Activated CD8-positive, alpha-beta memory T cell treated with anti-CD3 and anti-CD28 coated beads for 1 hour (primary cell): ENCODE measurements at regions not wholly inside any gene's neighbourhood (a gene's known extent, or its start where the extent isn't known, plus 50 kb on each side); places are given as distances from the start of the nearest gene placed in this dataset.
"Not testable (repeated sequence)": the region's sequence is repeated elsewhere in the genome, so short reads cannot be mapped to it uniquely, and the experiment has no call there.

Experiments used
- DNase-seq, 2 donors: peaks; one replicate each; pipeline ENCODE4 v3.0.0-alpha.2; 2020; ENCODE audit warnings: low read depth in 1 of 2; ENCODE audit errors: extremely low read depth in 1 of 2

DNA sequence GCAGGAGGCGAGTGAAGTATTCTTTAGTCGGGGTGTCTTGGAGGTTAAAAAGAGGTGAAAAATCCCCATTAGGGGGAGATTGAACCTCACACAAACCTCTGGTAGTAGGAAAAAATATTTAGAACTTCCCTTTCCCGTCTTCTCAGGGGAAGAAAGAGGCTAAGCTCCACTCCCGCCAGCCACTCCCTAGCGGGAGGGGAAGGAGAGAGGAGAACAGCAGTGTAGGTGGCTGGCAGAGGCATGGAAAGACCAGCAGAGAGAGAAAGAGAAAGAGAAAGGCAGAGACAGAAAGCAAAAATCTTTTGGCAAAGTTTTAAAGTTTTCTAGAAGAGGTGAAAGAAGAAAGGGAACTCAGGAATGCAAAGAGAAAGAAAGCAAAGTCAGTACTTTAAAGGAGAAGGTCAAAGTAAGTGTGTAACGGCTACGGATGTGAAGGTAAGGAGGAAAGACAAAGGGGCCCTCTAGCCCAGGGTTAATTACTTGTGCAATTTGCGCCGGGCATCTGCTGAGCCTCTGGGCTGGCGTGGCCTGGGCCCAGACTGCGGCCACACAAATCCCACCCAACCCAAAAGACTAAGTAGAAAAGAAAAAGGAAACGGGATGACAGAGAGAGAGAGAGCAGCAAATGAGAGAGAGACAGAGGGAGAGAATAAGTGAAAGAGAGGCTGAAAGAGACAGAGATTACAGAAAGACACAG lies 72.3 kb upstream of the ZNF746 start:
- no peak for DNase-seq

DNA sequence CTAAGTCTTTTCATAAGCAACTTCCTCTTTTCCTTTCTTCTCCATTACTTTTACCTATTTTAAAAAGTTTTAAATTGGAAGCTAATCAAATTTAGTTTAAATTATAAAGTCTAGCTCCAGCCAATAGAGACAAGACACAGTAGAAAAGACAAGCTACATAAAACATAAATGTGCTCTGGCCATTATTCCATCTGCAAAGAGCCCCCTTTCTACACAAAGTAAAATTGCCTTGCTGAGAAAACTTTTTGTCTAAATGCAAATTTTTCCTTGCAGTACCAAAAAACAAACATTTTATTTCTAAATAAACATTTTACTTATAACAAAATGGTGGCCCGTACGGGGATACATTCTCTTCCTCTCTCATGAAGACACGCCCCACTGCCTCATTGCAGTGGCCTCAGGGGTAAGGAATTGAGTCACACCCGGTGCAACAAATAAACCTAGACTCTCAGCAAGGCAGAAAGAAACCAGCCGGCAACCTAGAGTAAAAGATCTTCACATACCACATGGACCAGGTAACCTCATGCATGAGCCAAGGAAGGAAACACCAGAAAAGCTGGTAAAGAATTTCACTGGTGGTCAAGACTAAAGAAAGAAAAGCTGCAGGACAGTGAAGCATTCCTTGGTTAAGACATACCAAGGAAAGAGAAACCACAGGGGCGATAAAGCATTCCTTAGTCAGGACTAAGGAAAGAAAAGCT lies 71.6 kb upstream of the ZNF746 start:
- DNase-seq, result no peak

GRCh38 chr7:149568218-149568617 lies 70.6 kb upstream of the ZNF746 start:
- DNase-seq, result no peak

- no peak for DNase-seq
Observed at GRCh38 chr7:149566103-149566502, 68.5 kb upstream of the ZNF746 start.

DNA sequence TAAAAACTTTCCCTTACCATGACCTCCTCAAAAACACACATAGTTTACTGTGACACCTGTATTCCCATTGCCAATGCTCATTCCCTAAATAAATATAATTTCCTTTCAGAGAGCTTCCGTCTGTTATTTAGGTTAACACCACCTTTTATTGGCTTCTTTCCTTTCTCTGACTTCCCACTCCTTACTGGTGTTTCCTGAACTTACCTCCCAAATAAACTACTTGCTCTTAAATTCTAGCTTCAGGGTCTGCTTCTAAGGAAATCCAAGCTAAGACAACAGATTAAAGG lies 67.4 kb upstream of the ZNF746 start:
- DNase-seq, result no peak

DNA sequence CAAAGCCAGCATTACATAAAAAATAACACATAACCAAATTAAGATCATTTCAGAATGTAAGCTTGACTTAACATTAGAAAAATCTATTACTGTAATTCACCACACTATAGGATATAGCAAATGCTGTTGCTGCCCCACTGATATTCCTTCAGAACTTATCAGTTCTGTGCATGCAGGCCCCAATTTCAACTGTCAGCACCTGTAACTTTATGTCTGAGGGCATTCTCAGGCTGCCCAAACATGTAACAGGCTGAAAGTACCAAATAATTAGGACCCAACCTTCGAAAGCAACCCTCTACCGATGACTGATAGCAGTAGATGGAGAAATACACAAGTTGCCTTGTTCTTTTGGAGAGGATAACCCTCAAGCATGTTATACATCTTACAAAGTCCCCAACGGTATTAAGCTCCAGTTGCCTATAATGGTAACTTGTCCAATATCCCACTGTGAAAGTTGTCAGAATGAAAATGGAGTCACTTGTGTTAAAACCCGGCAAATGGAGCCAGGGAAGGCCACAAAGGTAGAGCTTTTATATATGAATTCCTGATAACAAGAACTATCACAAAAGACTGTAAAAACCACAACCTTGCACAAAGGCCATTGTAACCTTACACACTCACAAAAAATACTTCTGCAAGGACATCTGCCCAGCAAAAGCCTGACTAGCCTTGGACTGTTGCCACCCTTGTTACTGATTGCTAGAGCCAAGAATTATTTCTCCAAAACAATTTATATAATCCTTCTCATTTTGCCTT lies 66.9 kb upstream of the ZNF746 start:
- no peak for DNase-seq

DNA sequence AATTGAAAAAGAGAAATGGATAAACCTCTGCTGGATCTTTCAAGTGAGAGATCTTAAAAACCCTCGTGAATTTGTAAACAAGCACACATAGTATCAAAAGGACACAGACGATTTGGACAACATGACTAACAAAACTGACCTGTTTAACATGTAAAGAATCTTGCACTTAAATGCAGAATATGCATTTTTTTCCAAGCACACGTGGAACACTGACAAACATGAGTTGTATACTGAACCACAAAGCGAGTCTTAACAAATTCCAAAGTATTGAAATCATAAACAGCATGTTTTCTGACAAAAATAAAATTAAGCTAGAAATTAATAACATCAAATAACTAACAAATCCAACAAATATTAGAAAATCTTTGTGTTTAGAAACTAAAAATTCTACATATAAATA lies 65.0 kb upstream of the ZNF746 start:
- DNase-seq, result no peak

DNA sequence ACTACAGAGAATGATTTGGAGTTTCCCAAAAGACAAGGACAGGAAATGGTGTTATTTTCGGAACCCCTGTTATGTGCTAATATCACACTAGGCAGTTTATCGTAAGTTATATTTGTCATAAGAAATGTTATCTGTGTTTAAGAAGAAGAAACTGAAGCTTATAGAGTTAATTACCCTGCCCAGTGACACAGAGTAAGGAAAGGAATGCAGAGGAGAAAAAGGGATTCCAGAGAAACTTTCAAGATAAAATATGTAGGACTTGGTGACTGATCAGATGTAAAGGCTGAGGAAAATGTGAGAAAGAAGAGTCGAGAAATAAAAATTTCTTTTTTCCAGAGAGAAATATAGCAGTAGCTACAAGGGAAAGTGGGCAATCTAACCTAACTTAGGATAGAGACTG lies 63.5 kb upstream of the ZNF746 start:
- DNase-seq, result no peak

DNA sequence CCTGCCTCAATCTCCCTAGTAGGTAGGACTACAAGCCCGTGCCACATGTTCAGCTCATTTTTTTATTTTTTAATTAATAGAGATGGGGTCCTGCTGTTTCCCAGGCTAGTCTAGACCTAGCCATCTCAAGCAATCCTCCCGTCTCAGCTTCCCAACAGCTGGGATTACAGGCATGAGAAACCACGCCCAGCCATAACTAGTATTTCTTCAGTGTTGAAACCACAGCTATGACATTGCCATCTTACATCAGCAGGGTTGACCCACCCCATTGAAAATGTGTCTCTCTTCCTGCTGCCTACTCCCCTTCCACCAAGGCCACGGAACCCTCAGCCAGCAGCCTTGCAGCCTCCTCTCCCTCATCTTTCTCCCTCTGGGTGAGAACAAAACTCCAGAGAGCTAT lies 62.1 kb upstream of the ZNF746 start:
- no peak for DNase-seq

- no peak for DNase-seq
Observed at GRCh38 chr7:149558149-149558861, 60.7 kb upstream of the ZNF746 start.

GRCh38 chr7:149556525-149556924 lies 58.9 kb upstream of the ZNF746 start:
- DNase-seq, result not testable (repeated sequence)

GRCh38 chr7:149554821-149555220 lies 57.2 kb upstream of the ZNF746 start:
- not testable (repeated sequence) for DNase-seq

GRCh38 chr7:149553991-149554390 lies 56.4 kb upstream of the ZNF746 start:
- not testable (repeated sequence) for DNase-seq

GRCh38 chr7:149552799-149553198 lies 55.2 kb upstream of the ZNF746 start:
- DNase-seq, result no peak
